ENCODE measurements at regions not wholly inside any gene's neighbourhood (a gene's known extent, or its start where the extent isn't known, plus 50 kb on each side); places are given as distances from the start of the nearest gene placed in this dataset.

DNA sequence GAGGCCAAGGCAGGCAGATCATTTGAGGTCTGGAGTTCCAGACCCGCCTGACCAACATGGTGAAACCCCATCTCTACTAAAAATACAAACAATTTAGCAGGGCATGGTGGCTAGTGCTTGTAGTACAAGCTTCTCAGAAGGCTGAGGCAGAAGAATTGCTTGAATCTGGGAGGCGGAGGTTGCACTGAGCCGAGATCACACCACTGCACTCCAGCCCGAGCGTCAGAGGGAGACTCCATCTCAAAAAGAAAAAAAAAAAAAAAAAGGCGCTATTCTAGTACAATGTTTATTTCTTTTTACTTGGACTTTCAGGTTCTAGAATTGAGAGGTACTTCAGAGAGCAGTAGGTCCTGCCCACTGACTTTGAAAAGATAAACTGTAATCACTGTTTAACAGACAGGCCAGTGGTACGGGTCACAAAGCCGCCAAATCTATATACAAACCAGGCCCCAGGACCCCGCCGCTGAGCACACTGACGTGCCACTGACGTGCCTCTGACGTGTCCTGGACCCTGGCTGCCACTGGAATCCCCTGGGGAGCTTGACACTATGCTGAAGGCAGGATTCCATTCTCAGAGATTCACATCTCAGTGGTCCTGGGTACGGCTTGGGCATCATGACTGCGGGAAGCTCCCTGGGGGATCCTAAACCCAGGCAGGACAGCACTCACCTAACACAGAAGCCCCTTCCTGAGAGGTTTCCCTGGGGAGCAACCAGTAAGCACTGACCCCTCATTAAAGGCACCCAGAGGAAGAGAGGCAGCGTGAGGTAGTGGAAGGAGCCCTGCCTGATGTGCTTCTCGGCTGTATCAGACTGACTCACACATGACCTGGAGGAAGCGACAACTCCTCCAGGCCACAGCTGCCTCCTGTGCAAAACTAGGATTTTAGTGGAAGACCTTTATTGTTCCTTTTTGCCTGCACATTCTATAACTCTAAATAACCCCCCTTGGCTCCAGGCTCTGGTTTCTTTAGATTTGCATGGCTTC lies 197.8 kb upstream of the MEIS1 start:
- no peaks in the 10 kb centered on the region for H3K9me3 ChIP-seq
- no peak overlapping the region for H3K4me3 ChIP-seq
- 87 to 90% methylated on average over 13 to 17 of the region's 18 CpGs for whole genome bisulfite sequencing, 2 donors
- intact Hi-C loops (cut with DNase I; ENCODE audit: low total_unique reads): no loop called here
- H3K27ac ChIP-seq: no peak overlapping the region
- peaks cover 3% of the 10 kb centered on the region for H3K4me1 ChIP-seq
- H3K27me3 ChIP-seq: no peaks in the 10 kb centered on the region
- TF ChIP-seq CTCF (IDR thresholded peaks at IDR 0.05) (no peak), POLR2A (IDR thresholded peaks at IDR 0.05) (no peak)
- DNase-seq: no peak
- no peaks in the 10 kb centered on the region for H3K36me3 ChIP-seq (ENCODE audit: low read depth, missing control alignments)

DNA sequence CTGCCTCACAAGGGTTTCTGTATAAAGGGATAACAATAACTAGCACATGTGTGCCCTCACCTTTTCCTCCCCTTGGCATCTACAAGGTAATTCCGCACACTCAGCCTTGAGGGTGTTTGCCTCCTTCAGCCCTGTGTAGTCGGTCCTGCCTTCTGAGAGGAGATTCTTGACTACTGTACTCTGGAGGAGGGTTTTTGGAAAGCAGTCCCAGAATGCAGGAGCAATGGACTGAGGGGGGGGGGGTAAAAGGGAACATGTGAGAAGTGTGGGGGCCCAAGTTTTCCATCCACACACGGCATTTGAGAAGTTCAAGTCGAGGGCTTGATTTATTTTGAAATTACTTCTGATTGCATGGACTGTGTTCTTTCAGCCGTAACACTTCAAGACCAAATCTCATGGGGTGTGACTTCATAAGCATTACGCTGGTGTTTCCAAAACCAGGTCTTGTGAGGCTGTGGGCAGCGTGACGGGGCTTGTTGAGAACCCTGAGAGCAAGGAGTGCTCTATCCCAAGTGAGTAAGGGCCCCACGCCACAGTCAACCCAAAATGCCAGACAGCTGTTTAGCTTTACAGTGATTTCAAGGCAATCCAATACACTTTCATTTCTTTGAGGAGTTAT lies 198.7 kb upstream of the MEIS1 start:
- Histone ChIP-seq H3K27ac (no peak overlapping the region), H3K4me1 (no peaks in the 10 kb centered on the region), H3K36me3 (ENCODE audit: low read depth, missing control alignments) (no peaks in the 10 kb centered on the region), H3K27me3 (no peaks in the 10 kb centered on the region), H3K9me3 (no peaks in the 10 kb centered on the region), H3K4me3 (no peak overlapping the region)
- 89 to 90% methylated on average over 9 of the region's 9 CpGs for WGBS, 2 donors
- no peak for TF ChIP-seq CTCF (IDR thresholded peaks at IDR 0.05)
- no peak for DNase-seq
- intact Hi-C loops (cut with DNase I; ENCODE audit: low total_unique reads): no loop called here

- H3K9me3 ChIP-seq: no peaks in the 10 kb centered on the region
- no peaks in the 10 kb centered on the region for H3K4me1 ChIP-seq
- no peak for TF ChIP-seq POLR2A (IDR thresholded peaks at IDR 0.05)
- no peak for TF ChIP-seq CTCF (IDR thresholded peaks at IDR 0.05)
- no peaks in the 10 kb centered on the region for H3K27me3 ChIP-seq
- WGBS, 2 donors: 67 to 75% methylated on average over 7 of the region's 7 CpGs
- no peak overlapping the region for H3K27ac ChIP-seq
- no peak for DNase-seq
- no peaks in the 10 kb centered on the region for H3K36me3 ChIP-seq (ENCODE audit: low read depth, missing control alignments)
- intact Hi-C loops (cut with DNase I; ENCODE audit: low total_unique reads): no loop called here
- H3K4me3 ChIP-seq: no peak overlapping the region
Measured at GRCh38 chr2:66235428-66235827, 199.5 kb upstream of the MEIS1 start.

DNA sequence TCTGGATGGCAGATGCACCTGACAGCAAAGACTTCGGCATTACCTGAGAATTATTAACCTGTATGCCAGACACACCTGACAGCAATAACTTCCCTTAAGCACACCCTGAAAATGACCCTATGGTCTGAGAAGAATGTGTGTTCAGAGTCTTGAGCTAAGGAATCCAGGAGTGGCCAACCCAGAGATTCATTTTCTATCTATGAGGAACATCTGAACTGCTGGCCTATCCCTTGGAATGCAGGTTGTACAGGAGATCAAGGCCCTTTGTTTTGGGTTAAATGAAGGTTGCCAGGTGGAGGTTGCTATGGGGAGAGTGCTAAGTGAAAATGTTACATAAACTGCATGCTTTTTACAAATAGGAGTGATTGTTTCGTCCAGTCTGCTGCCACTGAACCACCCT lies 200.9 kb upstream of the MEIS1 start:
- no peak for TF ChIP-seq CTCF (IDR thresholded peaks at IDR 0.05)
- no peak for TF ChIP-seq POLR2A (IDR thresholded peaks at IDR 0.05)
- DNase-seq: no peak
- H3K9me3 ChIP-seq: no peaks in the 10 kb centered on the region
- intact Hi-C loops (cut with DNase I; ENCODE audit: low total_unique reads): no loop called here
- no peaks in the 10 kb centered on the region for H3K36me3 ChIP-seq (ENCODE audit: low read depth, missing control alignments)
- H3K27ac ChIP-seq: no peak overlapping the region
- no peaks in the 10 kb centered on the region for H3K4me1 ChIP-seq
- 95% methylated on average over 2 of the region's 2 CpGs for WGBS, 2 donors
- H3K4me3 ChIP-seq: no peak overlapping the region
- H3K27me3 ChIP-seq: no peaks in the 10 kb centered on the region
